Ramos (cell line): ENCODE measurements at regions not wholly inside any gene's neighbourhood (a gene's known extent, or its start where the extent isn't known, plus 50 kb on each side); places are given as distances from the start of the nearest gene placed in this dataset.

Source experiments
- in situ Hi-C: fragments of 300-500 bp; cut with MboI; formaldehyde crosslinking; loops from one replicate; pipeline ENCODE4 v1.14.3; 2022; ENCODE audit warnings: low sequenced_read_pairs; ENCODE audit not compliant: unreplicated experiment

- in situ Hi-C loops, result no loop called here
These were observed 97.5 kb upstream of the GGTLC1 start for GRCh38 chr20:24086121-24086520.

- in situ Hi-C loops, result no loop called here
These were observed 95.7 kb upstream of the GGTLC1 start for GRCh38 chr20:24084281-24084680.

GRCh38 chr20:24081077-24081476 lies 92.5 kb upstream of the GGTLC1 start:
- in situ Hi-C loops, result no loop called here

GRCh38 chr20:24079661-24080412 lies 91.3 kb upstream of the GGTLC1 start:
- in situ Hi-C loops, result no loop called here

GRCh38 chr20:24077145-24077544 lies 88.6 kb upstream of the GGTLC1 start:
- in situ Hi-C loops, result no loop called here

GRCh38 chr20:24070679-24071078 lies 82.1 kb upstream of the GGTLC1 start:
- in situ Hi-C loops, result no loop called here

- in situ Hi-C loops, result no loop called here
These were observed 77.6 kb upstream of the GGTLC1 start for GRCh38 chr20:24066076-24066700.

- in situ Hi-C loops, result no loop called here
These were observed 76.3 kb upstream of the GGTLC1 start for GRCh38 chr20:24064915-24065314.

GRCh38 chr20:24064092-24064491 lies 75.5 kb upstream of the GGTLC1 start:
- in situ Hi-C loops, result no loop called here

- in situ Hi-C loops, result no loop called here
These were observed 74.5 kb upstream of the GGTLC1 start for GRCh38 chr20:24063100-24063499.

GRCh38 chr20:24060851-24061590 lies 72.4 kb upstream of the GGTLC1 start:
- in situ Hi-C loops, result no loop called here

- in situ Hi-C loops, result no loop called here
These were observed 70.6 kb upstream of the GGTLC1 start for GRCh38 chr20:24059174-24059573.

- in situ Hi-C loops, result no loop called here
These were observed 67.9 kb upstream of the GGTLC1 start for GRCh38 chr20:24056491-24056890.

GRCh38 chr20:24052599-24053275 lies 64.2 kb upstream of the GGTLC1 start:
- in situ Hi-C loops, result no loop called here

GRCh38 chr20:24051160-24051559 lies 62.6 kb upstream of the GGTLC1 start:
- in situ Hi-C loops, result no loop called here

GRCh38 chr20:24050119-24050518 lies 61.5 kb upstream of the GGTLC1 start:
- in situ Hi-C loops, result no loop called here

- in situ Hi-C loops, result no loop called here
These were observed 60.5 kb upstream of the GGTLC1 start for GRCh38 chr20:24049081-24049480.

GRCh38 chr20:24048024-24048611 lies 59.5 kb upstream of the GGTLC1 start:
- in situ Hi-C loops, result no loop called here

- in situ Hi-C loops, result no loop called here
These were observed 58.3 kb upstream of the GGTLC1 start for GRCh38 chr20:24046888-24047287.

- in situ Hi-C loops, result no loop called here
These were observed 57.2 kb upstream of the GGTLC1 start for GRCh38 chr20:24045621-24046318.
